ENCODE measurements at regions not wholly inside any gene's neighbourhood (a gene's known extent, or its start where the extent isn't known, plus 50 kb on each side); places are given as distances from the start of the nearest gene placed in this dataset.

GRCh38 chr4:148787831-148788477, 345.7 kb upstream of the NR3C2 start:
- H3K27ac Mint-ChIP-seq = peak overlapping the region; percentile 40
- H3K4me1 Mint-ChIP-seq = peaks cover 26% of the 10 kb centered on the region
- no peaks in the 10 kb centered on the region for H3K9me3 Mint-ChIP-seq
- no peaks in the 10 kb centered on the region for H3K36me3 Mint-ChIP-seq
- no peak overlapping the region for H3K4me3 Mint-ChIP-seq
- H3K27me3 Mint-ChIP-seq (ENCODE audit: low read depth) = no peaks in the 10 kb centered on the region
- DNase-seq (ENCODE audit: low spot score in 2 of 2, unreplicated experiment in 2 of 2) = no peak
- TF ChIP-seq CTCF (IDR thresholded peaks at IDR 0.05; ENCODE audit: unreplicated experiment) = no peak

- Mint-ChIP-seq H3K4me1 (peaks cover 30% of the 10 kb centered on the region), H3K27me3 (ENCODE audit: low read depth) (no peaks in the 10 kb centered on the region), H3K4me3 (no peak overlapping the region), H3K9me3 (no peaks in the 10 kb centered on the region), H3K27ac (no peak overlapping the region), H3K36me3 (no peaks in the 10 kb centered on the region)
- no peak for TF ChIP-seq CTCF (IDR thresholded peaks at IDR 0.05; ENCODE audit: unreplicated experiment)
- DNase-seq (ENCODE audit: low spot score in 2 of 2, unreplicated experiment in 2 of 2) = no peak
These were observed 345.1 kb upstream of the NR3C2 start for GRCh38 chr4:148787285-148787684.

- H3K4me1 Mint-ChIP-seq = peaks cover 33% of the 10 kb centered on the region
- H3K9me3 Mint-ChIP-seq = no peaks in the 10 kb centered on the region
- H3K27ac Mint-ChIP-seq = no peak overlapping the region
- no peak overlapping the region for H3K4me3 Mint-ChIP-seq
- DNase-seq (ENCODE audit: low spot score in 2 of 2, unreplicated experiment in 2 of 2) = no peak
- no peaks in the 10 kb centered on the region for H3K36me3 Mint-ChIP-seq
- no peaks in the 10 kb centered on the region for H3K27me3 Mint-ChIP-seq (ENCODE audit: low read depth)
- no peak for TF ChIP-seq CTCF (IDR thresholded peaks at IDR 0.05; ENCODE audit: unreplicated experiment)
These were observed 344.5 kb upstream of the NR3C2 start for GRCh38 chr4:148786699-148787098.

GRCh38 chr4:148782284-148782683, 340.1 kb upstream of the NR3C2 start:
- H3K27me3 Mint-ChIP-seq (ENCODE audit: low read depth) = no peaks in the 10 kb centered on the region
- H3K27ac Mint-ChIP-seq = no peak overlapping the region
- TF ChIP-seq CTCF (IDR thresholded peaks at IDR 0.05; ENCODE audit: unreplicated experiment) = no peak
- no peaks in the 10 kb centered on the region for H3K36me3 Mint-ChIP-seq
- H3K9me3 Mint-ChIP-seq = peaks cover 8% of the 10 kb centered on the region
- no peak overlapping the region for H3K4me3 Mint-ChIP-seq
- DNase-seq (ENCODE audit: low spot score in 2 of 2, unreplicated experiment in 2 of 2) = no peak
- peaks cover 17% of the 10 kb centered on the region for H3K4me1 Mint-ChIP-seq

- no peak overlapping the region for H3K4me3 Mint-ChIP-seq
- no peaks in the 10 kb centered on the region for H3K36me3 Mint-ChIP-seq
- TF ChIP-seq CTCF (IDR thresholded peaks at IDR 0.05; ENCODE audit: unreplicated experiment) = no peak
- H3K9me3 Mint-ChIP-seq = peaks cover 8% of the 10 kb centered on the region
- no peak overlapping the region for H3K27ac Mint-ChIP-seq
- H3K4me1 Mint-ChIP-seq = peaks cover 13% of the 10 kb centered on the region
- DNase-seq (ENCODE audit: low spot score in 2 of 2, unreplicated experiment in 2 of 2) = no peak
- no peaks in the 10 kb centered on the region for H3K27me3 Mint-ChIP-seq (ENCODE audit: low read depth)
These were observed 338.3 kb upstream of the NR3C2 start for GRCh38 chr4:148780426-148781005.

All from mesothelial cell of epicardium (in vitro differentiated cells).